Neuronal stem cell (in vitro differentiated cells): ENCODE measurements at regions not wholly inside any gene's neighbourhood (a gene's known extent, or its start where the extent isn't known, plus 50 kb on each side); places are given as distances from the start of the nearest gene placed in this dataset.

Experiments used
- DNase-seq: peaks from one replicate; pipeline ENCODE4 v3.0.0-alpha.2; 2013; ENCODE audit warnings: low spot score
- H2AFZ ChIP-seq: one replicate; pipeline ENCODE4 v1.6.1; 2013; ENCODE audit warnings: mild to moderate bottlenecking, low read length, inconsistent platforms
- H2AK5ac ChIP-seq: 2 replicates; pipeline ENCODE4 v1.6.1; 2013; ENCODE audit warnings: low read depth, mild to moderate bottlenecking, inconsistent platforms, low read length, moderate library complexity, mixed read lengths
- H2BK120ac ChIP-seq: 2 replicates; pipeline ENCODE4 v1.6.1; 2013; ENCODE audit warnings: low read depth, mild to moderate bottlenecking, inconsistent platforms, low read length, moderate library complexity, mixed read lengths
- H2BK12ac ChIP-seq: one replicate; pipeline ENCODE4 v1.6.1; 2013; ENCODE audit warnings: low read length, inconsistent platforms
- H2BK15ac ChIP-seq: 2 replicates; pipeline ENCODE4 v1.6.1; 2013; ENCODE audit warnings: mild to moderate bottlenecking, low read length, inconsistent platforms, mixed read lengths
- H2BK5ac ChIP-seq: one replicate; pipeline ENCODE4 v1.6.1; 2013; ENCODE audit warnings: inconsistent platforms, mild to moderate bottlenecking, low read length, moderate library complexity
- H3K14ac ChIP-seq: one replicate; pipeline ENCODE4 v1.6.1; 2013; ENCODE audit warnings: low read length, inconsistent platforms
- H3K18ac ChIP-seq: 2 replicates; pipeline ENCODE4 v1.6.1; 2013; ENCODE audit warnings: low read length, inconsistent platforms
- H3K23ac ChIP-seq: 2 replicates; pipeline ENCODE4 v1.6.1; 2013; ENCODE audit warnings: low read depth, mild to moderate bottlenecking, mixed read lengths, low read length, inconsistent platforms; ENCODE audit not compliant: poor library complexity
- H3K27ac ChIP-seq: replicated peaks from 3 replicates; pipeline ENCODE4 v1.5.1; 2013; ENCODE audit warnings: low read length, inconsistent platforms
- H3K27me3 ChIP-seq, 3 experiments: 2 replicates each; pipeline ENCODE4 v1.6.1; 2013; ENCODE audit warnings: low read length in 3 of 3, mild to moderate bottlenecking in 2 of 3, inconsistent platforms in 1 of 3, low read depth in 1 of 3, mixed read lengths in 1 of 3, moderate library complexity in 1 of 3; ENCODE audit not compliant: control insufficient read depth in 3 of 3, insufficient read depth in 3 of 3
- H3K36me3 ChIP-seq, 2 donors: replicated peaks in 1 of 2; 2 replicates each; pipeline ENCODE4 v1.6.1; 2013; ENCODE audit warnings: low read length in 2 of 2; ENCODE audit not compliant: control insufficient read depth in 2 of 2, insufficient read depth in 2 of 2
- H3K4ac ChIP-seq: 2 replicates; pipeline ENCODE4 v1.6.1; 2013; ENCODE audit warnings: inconsistent platforms, mild to moderate bottlenecking, low read length, moderate library complexity
- H3K4me1 ChIP-seq, 2 donors: 1 replicate in 1 of 2; 2 replicates in 1 of 2; pipeline ENCODE4 v1.6.1; 2013; ENCODE audit warnings: low read length in 2 of 2, low read depth in 1 of 2; ENCODE audit not compliant: control insufficient read depth in 2 of 2, insufficient read depth in 1 of 2
- H3K4me2 ChIP-seq: one replicate; pipeline ENCODE4 v1.6.1; 2013; ENCODE audit warnings: mild to moderate bottlenecking, low read length, inconsistent platforms; ENCODE audit not compliant: insufficient read depth, poor library complexity, severe bottlenecking
- H3K4me3 ChIP-seq, 2 donors: 2 replicates each; pipeline ENCODE4 v1.5.1; 2013; ENCODE audit warnings: low read length in 2 of 2, mild to moderate bottlenecking in 2 of 2, inconsistent platforms in 1 of 2, moderate library complexity in 1 of 2
- H3K79me1 ChIP-seq: one replicate; pipeline ENCODE4 v1.6.1; 2013; ENCODE audit warnings: low read depth, mild to moderate bottlenecking, inconsistent platforms, low read length, moderate library complexity
- H3K9ac ChIP-seq: one replicate; pipeline ENCODE4 v1.6.1; 2013; ENCODE audit warnings: mild to moderate bottlenecking, low read depth, low read length, inconsistent platforms; ENCODE audit not compliant: poor library complexity
- H3K9me3 ChIP-seq, 2 donors: replicated peaks in 1 of 2; 2 replicates each; pipeline versions ENCODE3 to v1.6.1; 2013; ENCODE audit warnings: low read length in 2 of 2, mild to moderate bottlenecking in 2 of 2, inconsistent platforms in 1 of 2, low read depth in 1 of 2, mixed read lengths in 1 of 2, moderate library complexity in 1 of 2; ENCODE audit not compliant: control insufficient read depth in 2 of 2, insufficient read depth in 1 of 2
- H4K8ac ChIP-seq: one replicate; pipeline ENCODE4 v1.6.1; 2013; ENCODE audit warnings: low read depth, mild to moderate bottlenecking, inconsistent platforms, low read length, moderate library complexity
- H4K91ac ChIP-seq: one replicate; pipeline ENCODE4 v1.6.1; 2013; ENCODE audit warnings: low read length, low read depth, mild to moderate bottlenecking, inconsistent platforms; ENCODE audit not compliant: poor library complexity
- WGBS, 2 donors: extraction: QIAGEN DNeasy Blood & Tissue Kit; methylation state at CpG; one replicate each; pipeline ENCODE4 v1.1.7; 2013; ENCODE audit warnings: missing lambda C conversion rate in 2 of 2, mixed read lengths in 1 of 2; ENCODE audit not compliant: insufficient read length in 2 of 2, insufficient replicate concordance in 1 of 2; ENCODE audit errors: extremely low coverage in 2 of 2; 5-methylcytosine and 5-hydroxymethylcytosine counted together

DNA sequence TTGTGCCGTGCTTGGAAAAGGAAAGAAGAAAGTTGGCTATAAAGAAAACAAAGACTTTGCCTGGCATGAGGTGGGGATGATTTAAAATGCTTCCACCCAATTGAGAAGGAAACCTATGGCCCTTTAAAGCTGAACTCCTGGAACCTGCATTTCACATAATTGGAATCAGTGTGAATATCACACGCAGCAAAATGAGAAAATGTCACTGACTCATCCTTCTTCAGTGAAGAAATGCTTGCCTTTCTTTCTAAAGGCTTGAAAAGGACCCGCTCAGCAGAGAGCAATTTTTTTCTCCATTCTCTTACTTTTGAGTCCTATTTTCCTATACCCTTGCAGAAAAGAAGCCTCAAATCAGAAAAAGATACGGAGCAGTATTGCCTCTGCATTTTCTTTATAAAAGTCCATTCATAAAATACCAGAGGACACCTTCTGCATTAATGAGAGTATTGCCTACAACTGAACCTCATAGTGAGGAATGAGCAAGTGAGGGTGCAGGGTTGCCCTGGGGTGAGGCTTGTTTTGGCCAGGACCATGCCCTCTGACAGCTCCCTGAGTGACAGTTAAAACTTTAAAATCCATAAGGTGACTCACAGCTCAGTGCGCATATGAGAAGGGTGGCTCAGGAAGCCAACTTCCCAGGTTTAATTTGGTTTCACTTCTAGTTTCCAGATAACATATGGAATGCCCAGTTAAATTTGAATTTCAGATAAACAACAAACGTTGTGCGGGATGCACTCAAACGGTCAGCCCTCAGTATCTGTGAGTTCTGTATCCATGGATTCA, 191.9 kb upstream of the GYPC start:
- Histone ChIP-seq H3K23ac (no peak overlapping the region), H3K18ac (no peak overlapping the region), H3K4me1 (peaks cover 0 to 1% of the 10 kb centered on the region in 2 donors), H2BK12ac (no peak overlapping the region), H3K9ac (no peak overlapping the region), H3K9me3 (no peaks in the 10 kb centered on the region), H4K91ac (no peak overlapping the region), H3K14ac (no peak overlapping the region), H2BK120ac (no peak overlapping the region), H4K8ac (no peak overlapping the region), H3K27me3 (no peaks in the 10 kb centered on the region), H2AFZ (no peak overlapping the region), H3K4ac (no peak overlapping the region), H3K79me1 (no peaks in the 10 kb centered on the region), H3K27ac (no peak overlapping the region), H3K36me3 (no peaks in the 10 kb centered on the region), H3K4me3 (no peak overlapping the region), H2AK5ac (no peak overlapping the region), H2BK5ac (no peak overlapping the region), H3K4me2 (no peak overlapping the region), H2BK15ac (no peak overlapping the region)
- WGBS, 2 donors = no CpG with 5 or more reads among the region's 8 CpGs
- no peak for DNase-seq

DNA sequence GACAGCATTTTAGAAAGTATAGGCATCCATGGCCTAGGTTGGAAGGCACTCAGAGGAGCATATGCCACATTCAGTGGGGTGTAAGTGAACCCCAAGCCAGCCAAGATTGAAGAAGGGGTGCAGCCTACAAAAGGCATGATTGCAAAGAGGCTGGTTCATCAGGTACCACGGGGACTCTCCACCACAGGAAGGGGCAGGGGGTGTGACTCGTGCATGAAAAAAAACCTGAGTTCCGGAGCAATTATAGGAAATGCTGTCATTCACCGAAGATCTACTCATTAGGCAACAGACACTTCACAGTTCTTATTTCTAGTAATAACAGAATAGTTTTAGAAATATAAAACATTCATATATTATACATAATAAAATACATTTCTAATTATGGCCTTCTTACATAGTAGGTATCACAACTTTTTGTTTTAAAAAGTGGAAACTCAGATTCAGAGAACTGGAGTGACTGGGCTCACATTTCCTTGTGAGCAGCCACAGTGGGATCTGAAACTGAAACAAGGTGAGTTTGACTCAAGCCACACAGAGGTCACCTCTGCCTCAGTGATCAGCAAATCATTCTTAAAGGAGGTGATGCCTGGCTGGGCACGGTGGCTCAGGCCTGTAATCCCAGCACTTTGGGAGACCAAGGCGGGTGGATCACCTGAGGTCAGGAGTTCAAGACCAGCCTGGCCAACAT, 188.4 kb upstream of the GYPC start:
- Histone ChIP-seq H3K4me3 (no peak overlapping the region), H3K14ac (no peak overlapping the region), H3K23ac (no peak overlapping the region), H3K4me2 (no peak overlapping the region), H4K8ac (no peak overlapping the region), H2BK12ac (no peak overlapping the region), H4K91ac (no peak overlapping the region), H3K36me3 (no peaks in the 10 kb centered on the region), H3K79me1 (no peaks in the 10 kb centered on the region), H2BK5ac (no peak overlapping the region), H3K9me3 (no peaks in the 10 kb centered on the region), H3K4ac (no peak overlapping the region), H3K27ac (no peak overlapping the region), H2BK15ac (no peak overlapping the region), H2BK120ac (no peak overlapping the region), H3K18ac (no peak overlapping the region), H2AK5ac (no peak overlapping the region), H3K9ac (no peak overlapping the region), H2AFZ (no peak overlapping the region), H3K4me1 (peaks cover 0 to 1% of the 10 kb centered on the region in 2 donors), H3K27me3 (no peaks in the 10 kb centered on the region)
- WGBS, 2 donors = no CpG with 5 or more reads among the region's 6 CpGs
- DNase-seq = no peak

DNA sequence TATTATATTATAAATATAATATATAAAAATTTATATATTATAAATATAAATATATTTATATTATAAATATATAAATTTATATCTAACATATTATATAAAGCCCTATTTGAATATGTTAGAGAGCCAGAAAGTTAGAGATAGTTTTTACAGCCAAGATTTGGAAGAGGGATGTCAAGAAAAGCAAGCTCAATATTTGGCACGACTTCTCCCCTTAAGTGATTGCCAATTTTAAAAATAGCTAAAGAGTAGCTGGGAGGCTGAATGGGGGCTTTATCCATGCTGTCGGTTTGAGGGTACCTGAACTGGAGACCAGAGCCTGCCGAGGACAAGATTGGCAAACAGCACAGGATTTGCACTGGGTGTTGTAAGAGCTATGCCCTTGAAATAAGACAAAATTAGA, 180.9 kb upstream of the GYPC start:
- Histone ChIP-seq H4K8ac (no peak overlapping the region), H2AFZ (no peak overlapping the region), H3K4me3 (no peak overlapping the region), H2AK5ac (no peak overlapping the region), H2BK12ac (no peak overlapping the region), H3K79me1 (no peaks in the 10 kb centered on the region), H3K9ac (no peak overlapping the region), H2BK15ac (no peak overlapping the region), H4K91ac (no peak overlapping the region), H3K27me3 (no peaks in the 10 kb centered on the region), H3K36me3 (no peaks in the 10 kb centered on the region), H3K4ac (no peak overlapping the region), H2BK120ac (no peak overlapping the region), H3K18ac (no peak overlapping the region), H3K23ac (no peak overlapping the region), H2BK5ac (no peak overlapping the region), H3K4me2 (no peak overlapping the region), H3K4me1 (no peaks in the 10 kb centered on the region), H3K9me3 (no peaks in the 10 kb centered on the region), H3K27ac (no peak overlapping the region), H3K14ac (no peak overlapping the region)
- DNase-seq = no peak
- no CpG with 5 or more reads among the region's 3 CpGs for WGBS, 2 donors

DNA sequence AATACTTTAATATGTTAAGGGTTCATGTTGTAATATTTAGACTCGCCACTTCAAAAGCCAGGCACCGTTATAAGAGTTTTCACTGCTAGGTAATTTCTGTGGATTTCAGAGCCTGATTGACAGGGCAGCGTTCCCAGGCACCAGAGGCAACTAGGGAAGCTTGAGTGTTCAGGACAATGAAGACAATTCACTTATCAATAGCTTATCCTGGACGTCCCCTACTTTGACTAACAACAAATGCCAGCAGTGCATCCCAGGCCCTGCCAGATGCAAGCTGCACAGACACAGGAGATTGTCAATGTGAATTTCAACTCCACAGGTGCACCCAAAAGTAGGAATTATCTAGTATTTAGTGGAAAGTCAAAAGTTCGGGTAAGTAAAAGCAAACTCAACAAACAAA, 179.3 kb upstream of the GYPC start:
- peak; percentile 11 for DNase-seq
- WGBS, 2 donors = no CpG with 5 or more reads among the region's 5 CpGs
- H2AFZ ChIP-seq = no peak overlapping the region
- H3K9me3 ChIP-seq = no peaks in the 10 kb centered on the region
- H3K14ac ChIP-seq = no peak overlapping the region
- no peak overlapping the region for H2AK5ac ChIP-seq
- no peak overlapping the region for H3K9ac ChIP-seq
- no peak overlapping the region for H3K4ac ChIP-seq
- no peak overlapping the region for H3K4me2 ChIP-seq
- H3K27ac ChIP-seq = no peak overlapping the region
- H3K18ac ChIP-seq = no peak overlapping the region
- no peaks in the 10 kb centered on the region for H3K79me1 ChIP-seq
- H4K91ac ChIP-seq = no peak overlapping the region
- no peak overlapping the region for H2BK12ac ChIP-seq
- no peak overlapping the region for H2BK5ac ChIP-seq
- no peaks in the 10 kb centered on the region for H3K36me3 ChIP-seq
- H2BK120ac ChIP-seq = no peak overlapping the region
- no peak overlapping the region for H3K23ac ChIP-seq
- H3K4me1 ChIP-seq = no peaks in the 10 kb centered on the region
- H3K27me3 ChIP-seq = no peaks in the 10 kb centered on the region
- H3K4me3 ChIP-seq = no peak overlapping the region
- H4K8ac ChIP-seq = no peak overlapping the region
- H2BK15ac ChIP-seq = no peak overlapping the region
